HCT116 (cell line): ENCODE measurements at regions not wholly inside any gene's neighbourhood (a gene's known extent, or its start where the extent isn't known, plus 50 kb on each side); places are given as distances from the start of the nearest gene placed in this dataset.

Source experiments
- ATAC-seq: fragments of 200-7000 bp; cut with Tn5 transposase; 2 replicates; pipeline ENCODE4 v1.9.1; 2020; ENCODE audit warnings: mild to moderate bottlenecking, moderate library complexity
- BruUV-seq: library from RNA; stranded (reverse); fragments of 400-500 nt; replicated peaks from 2 replicates; lab custom pipeline; 2021; lab: Mats Ljungman, UMichigan
- CTCF ChIA-PET: fragments of 300-600 bp; sonication (Branson Sonifier 250); formaldehyde crosslinking; loops from one replicate; lab custom pipeline; 2021; ENCODE audit warnings: antibody characterized with exemption; lab: Charles Lee
- POLR2A ChIA-PET: fragments of 300-600, 350-600 bp; sonication (Branson Sonifier 250); formaldehyde crosslinking; loops from one replicate; lab custom pipeline; 2021; ENCODE audit warnings: antibody characterized with exemption; lab: Charles Lee
- RAD21 ChIA-PET, 2 experiments: fragments of 300-600 bp; sonication (Branson Sonifier 250); formaldehyde crosslinking; loops; one replicate each; lab custom pipeline; 2023; ENCODE audit warnings: low total read pairs in 2 of 2; ENCODE audit not compliant: uncharacterized antibody in 2 of 2, unreplicated experiment in 2 of 2, low non-redundant PET in 1 of 2; lab: Charles Lee
- DNase-seq: peaks from one replicate; pipeline ENCODE4 v3.0.0-alpha.2; 2010; ENCODE audit warnings: low read depth, low spot score
- H2AFZ ChIP-seq: fragments of 200-600 bp; shearing (Covaris generic), sonication (generic); 2 replicates; pipeline ENCODE4 v1.6.1; 2017; ENCODE audit warnings: low read depth, mixed run types, mixed read lengths, antibody characterized with exemption, low read length; ENCODE audit not compliant: poor library complexity, severe bottlenecking
- H3K27ac ChIP-seq: 2 replicates; pipeline ENCODE4 v1.5.1; 2012; ENCODE audit warnings: low read depth, low read length
- H3K27me3 ChIP-seq: fragments of 200-600 bp; sonication (generic); 2 replicates; pipeline ENCODE4 v1.6.1; 2016; ENCODE audit warnings: mixed run types, low read length, mixed read lengths; ENCODE audit not compliant: insufficient read depth
- H3K36me3 ChIP-seq, 2 experiments: fragments of 200-500 bp in 1 of 2; fragments of 200-600 bp in 1 of 2; sonication (Bioruptor generic) in 1 of 2; sonication (generic) in 1 of 2; 2 replicates each; pipeline versions ENCODE4 v1.5.1 to v1.6.1; 2014 to 2016; ENCODE audit warnings: low read length in 2 of 2, inconsistent platforms in 1 of 2, mixed read lengths in 1 of 2, mixed run types in 1 of 2; ENCODE audit not compliant: insufficient read depth in 2 of 2, control insufficient read depth in 1 of 2
- H3K4me1 ChIP-seq, 2 experiments: fragments of 200-600 bp in 1 of 2; sonication (generic) in 1 of 2; 2 replicates each; pipeline versions ENCODE4 v1.5.1 to v1.6.1; 2012 to 2017; ENCODE audit warnings: low read length in 2 of 2, inconsistent platforms in 1 of 2, mild to moderate bottlenecking in 1 of 2, mixed read lengths in 1 of 2, mixed run types in 1 of 2, moderate library complexity in 1 of 2; ENCODE audit not compliant: insufficient read depth in 2 of 2, control insufficient read depth in 1 of 2
- H3K4me2 ChIP-seq: fragments of 200-600 bp; sonication (generic); 2 replicates; pipeline ENCODE4 v1.6.1; 2017; ENCODE audit warnings: mixed run types, low read length, mixed read lengths
- H3K4me3 ChIP-seq, 2 experiments: fragments of 200-600 bp in 1 of 2; sonication (generic) in 1 of 2; replicated peaks in 1 of 2; 2 replicates each; pipeline ENCODE4 v1.5.1; 2011 to 2016; ENCODE audit warnings: low read length in 2 of 2, control low read depth in 1 of 2, low read depth in 1 of 2, mild to moderate bottlenecking in 1 of 2, mixed read lengths in 1 of 2, mixed run types in 1 of 2
- H3K79me2 ChIP-seq: fragments of 200-600 bp; sonication (generic); 2 replicates; pipeline ENCODE4 v1.6.1; 2017; ENCODE audit warnings: mild to moderate bottlenecking, mixed run types, low read length, moderate library complexity, mixed read lengths; ENCODE audit not compliant: insufficient read depth
- H3K9ac ChIP-seq: fragments of 200-600 bp; sonication (generic); 2 replicates; pipeline ENCODE4 v1.6.1; 2016; ENCODE audit warnings: low read length, mixed read lengths
- H3K9me2 ChIP-seq: fragments of 200-600 bp; sonication (generic), shearing (Covaris generic); 2 replicates; pipeline ENCODE4 v1.6.1; 2017; ENCODE audit warnings: mixed run types, mild to moderate bottlenecking, moderate library complexity; ENCODE audit not compliant: insufficient read depth
- H3K9me3 ChIP-seq, 2 experiments: fragments of 200-500 bp in 1 of 2; fragments of 200-600 bp in 1 of 2; sonication (Bioruptor generic) in 1 of 2; sonication (generic) in 1 of 2; 2 replicates each; pipeline ENCODE4 v1.6.1; 2014 to 2017; ENCODE audit warnings: low read length in 2 of 2, mixed read lengths in 2 of 2, inconsistent platforms in 1 of 2, low read depth in 1 of 2, mild to moderate bottlenecking in 1 of 2, mixed run types in 1 of 2, moderate library complexity in 1 of 2; ENCODE audit not compliant: control insufficient read depth in 1 of 2, insufficient read depth in 1 of 2
- H4K20me1 ChIP-seq: fragments of 200-600 bp; sonication (generic), shearing (Covaris generic); 2 replicates; pipeline ENCODE4 v1.6.1; 2017; ENCODE audit warnings: mixed run types, mild to moderate bottlenecking, moderate library complexity; ENCODE audit not compliant: insufficient read depth
- ATF3 ChIP-seq: IDR thresholded peaks from 2 replicates; pipeline ENCODE4 v1.6.1; 2012
- CBX3 ChIP-seq: IDR thresholded peaks from 2 replicates; pipeline ENCODE4 v1.6.1; 2012; ENCODE audit warnings: low read depth
- CTCF ChIP-seq, 3 experiments: fragments of 200-600 bp in 1 of 3; sonication (generic) in 1 of 3; IDR thresholded peaks in 2 of 3; conservative IDR thresholded peaks in 1 of 3; 2 replicates each; pipeline ENCODE4 v1.5.1; 2012 to 2017; ENCODE audit warnings: low read depth in 2 of 3, low read length in 2 of 3, antibody characterized with exemption in 1 of 3, borderline replicate concordance in 1 of 3, control low read depth in 1 of 3, mild to moderate bottlenecking in 1 of 3, mixed read lengths in 1 of 3, mixed run types in 1 of 3, moderate library complexity in 1 of 3; ENCODE audit not compliant: insufficient read depth in 1 of 3
- EGR1 ChIP-seq: IDR thresholded peaks from 2 replicates; pipeline ENCODE4 v1.6.1; 2012; ENCODE audit warnings: low read depth
- EZH2 ChIP-seq: fragments of 200-600 bp; sonication (generic); IDR thresholded peaks from 2 replicates; pipeline ENCODE4 v1.6.1; 2017; ENCODE audit warnings: antibody characterized with exemption, mixed run types
- EZH2phosphoT487 ChIP-seq: fragments of 200-600 bp; IDR thresholded peaks from 2 replicates; pipeline ENCODE4 v1.6.1; 2018; ENCODE audit warnings: antibody characterized with exemption, borderline replicate concordance
- FOSL1 ChIP-seq: IDR thresholded peaks from 2 replicates; pipeline ENCODE4 v1.6.1; 2012; ENCODE audit warnings: low read depth
- JUND ChIP-seq: IDR thresholded peaks from 2 replicates; pipeline ENCODE4 v1.6.1; 2012
- POLR2A ChIP-seq: IDR thresholded peaks from 2 replicates; pipeline ENCODE4 v1.7.0; 2011; ENCODE audit warnings: borderline replicate concordance; ENCODE audit not compliant: insufficient read depth, insufficient read length; ENCODE audit errors: extremely low read depth
- POLR2AphosphoS5 ChIP-seq: IDR thresholded peaks from 2 replicates; pipeline ENCODE4 v1.6.1; 2011; ENCODE audit warnings: mild to moderate bottlenecking, low read depth, low read length, moderate library complexity
- RAD21 ChIP-seq: IDR thresholded peaks from 2 replicates; pipeline ENCODE4 v1.6.1; 2012; ENCODE audit warnings: low read depth, mild to moderate bottlenecking
- REST ChIP-seq: IDR thresholded peaks from 2 replicates; pipeline ENCODE4 v1.6.1; 2012; ENCODE audit warnings: low read depth
- SIN3A ChIP-seq: IDR thresholded peaks from 2 replicates; pipeline ENCODE4 v1.6.1; 2012; ENCODE audit warnings: low read depth
- SP1 ChIP-seq: IDR thresholded peaks from 2 replicates; pipeline ENCODE4 v1.6.1; 2012; ENCODE audit warnings: low read depth
- SRF ChIP-seq: IDR thresholded peaks from 2 replicates; pipeline ENCODE4 v1.6.1; 2012; ENCODE audit warnings: low read depth
- TCF7L2 ChIP-seq: IDR thresholded peaks from 2 replicates; pipeline ENCODE4 v1.7.0; 2011; ENCODE audit warnings: borderline replicate concordance, inconsistent platforms; ENCODE audit not compliant: insufficient read depth, insufficient read length; ENCODE audit errors: extremely low read depth
- ZFX ChIP-seq: fragments of 450-650 bp; IDR thresholded peaks from 2 replicates; pipeline ENCODE4 v1.6.1; 2017
- intact Hi-C: fragments of 100-400 bp; cut with micrococcal nuclease; formaldehyde crosslinking; loops from 2 replicates; pipeline ENCODE4 v1.10.0; 2022

GRCh38 chr14:65250162-65250495, 147.8 kb upstream of the MAX start:
- BruUV-seq = no TSS peak
- no peak overlapping the region for H3K4me2 ChIP-seq
- no peaks in the 10 kb centered on the region for H3K9me3 ChIP-seq
- no peak overlapping the region for H3K9ac ChIP-seq
- no peaks in the 10 kb centered on the region for H3K36me3 ChIP-seq
- DNase-seq (no peak), ATAC-seq (no peak)
- H4K20me1 ChIP-seq = no peaks in the 10 kb centered on the region
- CTCF ChIA-PET = no interaction called here
- peak overlapping the region; percentile 26 for H2AFZ ChIP-seq
- H3K9me2 ChIP-seq = no peaks in the 10 kb centered on the region
- RAD21 ChIA-PET = no interaction called here
- no peaks in the 10 kb centered on the region for H3K27me3 ChIP-seq
- H3K79me2 ChIP-seq = no peaks in the 10 kb centered on the region
- H3K27ac ChIP-seq = no peak overlapping the region
- H3K4me3 ChIP-seq = no peak overlapping the region
- intact Hi-C loops = no loop called here
- peaks cover 14 to 15% of the 10 kb centered on the region in 2 experiments for H3K4me1 ChIP-seq
- TF ChIP-seq RAD21 = no peak
- TF ChIP-seq SRF = no peak
- no peak for TF ChIP-seq SIN3A
- no peak for TF ChIP-seq POLR2A
- no peak for TF ChIP-seq TCF7L2
- no peak for TF ChIP-seq EZH2phosphoT487
- no peak for TF ChIP-seq SP1
- TF ChIP-seq CBX3 = no peak
- TF ChIP-seq EZH2 = no peak
- TF ChIP-seq EGR1 = no peak
- TF ChIP-seq JUND = no peak
- TF ChIP-seq ZFX = no peak
- TF ChIP-seq REST = no peak
- TF ChIP-seq ATF3 = no peak
- no peak for TF ChIP-seq POLR2AphosphoS5
- TF ChIP-seq FOSL1 = no peak
- TF ChIP-seq CTCF (IDR thresholded peaks at IDR 0.05 in 2 of 3, conservative IDR thresholded peaks at IDR 0.05 in 1 of 3; ENCODE audit: borderline replicate concordance in 1 of 3, insufficient read depth in 1 of 3, low read depth in 2 of 3, low read length in 2 of 3) = no peak
- POLR2A ChIA-PET = interaction anchor here (1.1 kb wide), 1 partner anchor 8 kb away, joined by 3 read pairs; no protein-coding TSS in a partner anchor
